ENCODE measurements at regions not wholly inside any gene's neighbourhood (a gene's known extent, or its start where the extent isn't known, plus 50 kb on each side); places are given as distances from the start of the nearest gene placed in this dataset.
A peak's percentile ranks its signal among the peaks of the same experiment; 100 is the strongest.

GRCh38 chr20:22757424-22758183 is 173.2 kb upstream of the FOXA2 start:
- Histone ChIP-seq H3K27ac (no peak overlapping the region), H3K4me3 (no peak overlapping the region), H3K4me1 (no peaks in the 10 kb centered on the region), H3K9me3 (no peaks in the 10 kb centered on the region), H3K27me3 (no peaks in the 10 kb centered on the region), H3K36me3 (no peaks in the 10 kb centered on the region)
- DNase-seq = no peak
- no peak for TF ChIP-seq CTCF (IDR thresholded peaks at IDR 0.05)
- WGBS, 2 donors = 51 to 62% methylated on average over 10 of the region's 10 CpGs
- ATAC-seq = no peak
- FAIRE-seq = no peak
- intact Hi-C loops (cut with DNase I) = no loop called here

GRCh38 chr20:22758815-22759214 is 174.4 kb upstream of the FOXA2 start:
- intact Hi-C loops (cut with DNase I) = no loop called here
- H3K9me3 ChIP-seq = no peaks in the 10 kb centered on the region
- FAIRE-seq (no peak), DNase-seq (no peak), ATAC-seq (no peak)
- H3K27me3 ChIP-seq = no peaks in the 10 kb centered on the region
- H3K36me3 ChIP-seq = no peaks in the 10 kb centered on the region
- no peak overlapping the region for H3K4me3 ChIP-seq
- TF ChIP-seq CTCF (IDR thresholded peaks at IDR 0.05) = no peak
- H3K4me1 ChIP-seq = no peaks in the 10 kb centered on the region
- no peak overlapping the region for H3K27ac ChIP-seq
- WGBS, 2 donors = 87 to 90% methylated on average over 3 of the region's 3 CpGs

GRCh38 chr20:22762576-22763256 is 178.3 kb upstream of the FOXA2 start:
- no peak for FAIRE-seq
- H3K4me3 ChIP-seq = no peak overlapping the region
- no peak overlapping the region for H3K27ac ChIP-seq
- TF ChIP-seq CTCF (IDR thresholded peaks at IDR 0.05) = no peak
- H3K36me3 ChIP-seq = no peaks in the 10 kb centered on the region
- 54 to 64% methylated on average over 6 of the region's 6 CpGs for WGBS, 2 donors
- no peaks in the 10 kb centered on the region for H3K27me3 ChIP-seq
- no peak for DNase-seq
- ATAC-seq = no peak
- no peaks in the 10 kb centered on the region for H3K9me3 ChIP-seq
- no peaks in the 10 kb centered on the region for H3K4me1 ChIP-seq
- intact Hi-C loops (cut with DNase I) = no loop called here

GRCh38 chr20:22763257-22763906 is 179.0 kb upstream of the FOXA2 start:
- Histone ChIP-seq H3K27ac (no peak overlapping the region), H3K36me3 (no peaks in the 10 kb centered on the region), H3K27me3 (no peaks in the 10 kb centered on the region), H3K4me1 (no peaks in the 10 kb centered on the region), H3K4me3 (no peak overlapping the region), H3K9me3 (no peaks in the 10 kb centered on the region)
- FAIRE-seq = no peak
- WGBS, 2 donors = 37 to 49% methylated on average over 9 of the region's 9 CpGs
- ATAC-seq = peak in 2 of 4 donors; percentile 31 to 42
- no peak for DNase-seq
- intact Hi-C loops (cut with DNase I) = no loop called here
- no peak for TF ChIP-seq CTCF (IDR thresholded peaks at IDR 0.05)
